HG03039 (cell line): ENCODE measurements at regions not wholly inside any gene's neighbourhood (a gene's known extent, or its start where the extent isn't known, plus 50 kb on each side); places are given as distances from the start of the nearest gene placed in this dataset.
"Not testable (repeated sequence)": the region's sequence is repeated elsewhere in the genome, so short reads cannot be mapped to it uniquely, and the experiment has no call there.

ENCODE experiments used
- ATAC-seq: cut with Tn5 transposase; IDR thresholded peaks from one replicate; pipeline ENCODE4 v1.9.1; 2021; ENCODE audit warnings: mild to moderate bottlenecking, moderate library complexity; ENCODE audit not compliant: unreplicated experiment

DNA sequence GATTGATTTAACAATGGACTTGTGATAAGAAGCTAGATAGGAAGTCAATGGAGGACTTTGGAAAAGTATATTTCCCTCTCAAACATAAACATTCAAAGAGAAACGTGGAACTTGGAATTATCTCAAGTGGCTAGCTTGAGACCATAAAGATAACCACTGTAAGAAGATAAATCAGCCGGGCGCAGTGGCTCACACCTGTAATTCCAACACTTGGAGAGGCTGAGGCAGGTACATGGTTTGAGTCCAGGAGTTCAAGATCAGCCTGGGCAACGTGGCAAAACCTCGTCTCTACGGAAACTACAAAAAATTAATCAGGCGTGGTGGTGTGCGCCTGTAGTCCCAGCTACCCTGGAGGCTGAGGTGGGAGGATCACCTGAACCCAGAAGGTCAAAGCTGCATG lies 405.9 kb upstream of the ACVR2A start:
- ATAC-seq = no peak

- ATAC-seq = no peak
Observed at GRCh38 chr2:147433822-147434221, 411.0 kb upstream of the ACVR2A start.

DNA sequence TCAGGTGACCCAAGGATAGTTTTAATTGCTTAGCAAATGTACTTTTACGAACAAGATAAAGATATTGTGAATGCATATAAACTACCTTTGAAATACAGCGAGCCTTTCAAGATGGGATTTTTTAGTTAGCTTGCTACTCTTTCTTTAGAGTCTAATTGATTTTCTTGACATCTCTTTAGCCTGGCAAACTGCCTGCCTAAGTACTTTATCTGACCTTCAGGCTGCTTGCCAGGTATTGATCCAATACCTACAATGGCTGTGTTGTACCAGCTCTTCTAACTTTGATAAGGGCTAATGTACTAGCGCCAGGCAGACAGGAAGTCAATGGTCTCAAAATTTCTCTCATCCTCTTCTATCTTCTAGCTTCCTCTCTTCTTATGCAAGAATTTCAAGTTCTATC lies 414.4 kb upstream of the ACVR2A start:
- no peak for ATAC-seq

DNA sequence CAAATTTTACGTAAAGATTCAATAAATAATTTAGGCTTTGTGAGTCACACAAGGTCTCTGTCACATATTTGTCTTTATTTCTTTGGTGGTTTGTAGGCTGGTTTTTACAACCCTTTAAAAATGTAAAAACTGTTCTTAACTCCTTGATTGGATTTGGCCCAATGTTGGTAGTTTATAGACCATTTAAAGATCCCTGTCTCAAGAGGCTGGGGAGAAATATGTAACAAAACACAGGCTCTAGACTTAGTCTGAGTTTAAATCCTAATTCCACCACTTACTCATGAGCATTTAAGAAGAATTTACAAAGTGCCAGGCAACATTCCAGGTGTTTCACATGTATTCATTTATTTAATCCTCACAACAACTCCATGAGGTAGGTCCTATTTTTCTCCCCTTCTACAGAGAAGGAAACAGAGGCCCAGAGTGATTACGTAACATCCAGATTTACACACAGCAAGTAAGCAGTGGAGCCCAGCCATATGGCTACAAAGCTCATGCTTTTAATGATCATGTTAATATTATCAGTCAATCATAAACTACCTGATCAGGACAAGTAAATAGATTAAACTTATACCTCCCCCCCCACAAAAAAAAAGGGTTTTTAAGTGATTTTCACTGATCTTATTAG lies 416.6 kb upstream of the ACVR2A start:
- ATAC-seq = no peak

- ATAC-seq = no peak
Observed at GRCh38 chr2:147425437-147426029, 419.3 kb upstream of the ACVR2A start.

DNA sequence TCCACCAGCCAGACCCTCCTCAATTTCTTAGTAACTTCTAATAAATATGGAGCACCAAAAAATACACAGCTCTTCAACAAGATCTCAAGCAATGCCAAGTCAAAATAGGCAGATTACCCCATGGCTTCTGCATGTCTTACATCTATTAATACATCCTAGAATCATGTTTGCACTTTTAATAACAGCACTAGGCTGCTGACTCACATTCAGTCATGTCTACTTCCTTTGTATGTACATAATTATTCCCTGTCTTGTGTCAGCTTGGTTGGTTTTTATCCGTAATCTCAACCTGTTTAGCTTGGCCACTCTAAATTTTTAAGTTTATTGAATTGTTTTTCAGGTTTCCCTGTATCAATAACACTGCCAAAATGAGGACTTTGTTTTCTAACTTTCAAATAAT lies 420.1 kb upstream of the ACVR2A start:
- ATAC-seq = no peak

GRCh38 chr2:147420947-147421675 lies 423.7 kb upstream of the ACVR2A start:
- no peak for ATAC-seq

GRCh38 chr2:147420517-147420916 lies 424.3 kb upstream of the ACVR2A start:
- ATAC-seq = no peak

DNA sequence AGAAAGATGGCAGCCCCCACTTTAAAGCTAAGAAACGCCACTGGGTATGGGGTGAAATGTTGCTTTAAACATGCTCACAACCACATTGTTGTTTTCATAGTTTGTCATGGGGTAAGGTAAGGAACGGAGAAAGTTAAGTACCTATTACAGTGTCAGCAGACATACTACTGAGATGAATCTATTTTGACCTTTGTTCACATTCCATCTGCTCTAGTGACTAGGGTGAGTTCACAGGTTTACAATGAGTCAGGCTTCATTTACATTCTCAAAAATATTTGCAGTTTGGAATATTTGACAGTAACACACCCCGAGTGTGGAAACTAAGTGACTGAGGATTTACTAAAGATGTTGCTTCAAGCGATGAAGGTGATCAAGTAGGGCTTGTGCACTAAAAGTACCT lies 428.7 kb upstream of the ACVR2A start:
- no peak for ATAC-seq

- ATAC-seq = not testable (repeated sequence)
Observed at GRCh38 chr2:147414656-147415055, 430.2 kb upstream of the ACVR2A start.

DNA sequence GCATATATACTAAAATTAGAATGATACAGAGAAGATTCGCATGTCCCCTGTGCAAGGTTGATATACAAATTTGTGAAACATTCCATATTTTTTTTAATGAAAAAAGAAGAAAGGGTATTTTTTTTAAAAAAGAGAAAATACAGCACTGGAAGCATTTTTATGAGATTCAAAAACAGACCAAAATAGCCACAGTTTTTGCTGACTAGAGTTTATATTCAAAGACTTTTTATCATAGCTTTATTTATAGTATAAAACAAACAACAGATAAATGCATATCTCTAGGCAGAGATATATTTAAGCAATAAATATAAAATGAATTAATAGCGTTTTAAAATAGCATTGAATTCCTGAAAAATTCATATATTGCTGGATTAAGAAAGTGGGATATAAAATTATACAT lies 436.5 kb upstream of the ACVR2A start:
- ATAC-seq = no peak

- no peak for ATAC-seq
Observed at GRCh38 chr2:147405651-147406050, 439.2 kb upstream of the ACVR2A start.

DNA sequence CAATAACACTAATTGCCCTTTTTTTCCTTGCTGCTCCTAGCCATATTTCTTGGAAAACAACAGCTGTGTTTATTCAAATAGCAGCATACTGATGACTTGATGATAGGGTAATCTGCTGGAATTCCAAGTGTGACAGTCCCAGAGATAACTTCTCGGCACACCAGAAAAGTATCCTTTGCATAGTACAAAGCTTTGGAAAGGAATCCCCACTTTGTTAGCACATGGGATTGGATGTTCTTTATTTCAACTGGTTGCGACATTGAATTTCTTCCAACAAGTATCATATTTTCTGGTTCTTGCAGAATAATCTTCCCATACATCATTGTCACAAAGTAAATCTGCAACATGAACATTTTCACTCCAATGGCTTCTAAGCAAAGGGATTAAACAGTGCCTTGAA lies 445.8 kb upstream of the ACVR2A start:
- no peak for ATAC-seq

GRCh38 chr2:147398301-147398700 lies 446.5 kb upstream of the ACVR2A start:
- no peak for ATAC-seq

DNA sequence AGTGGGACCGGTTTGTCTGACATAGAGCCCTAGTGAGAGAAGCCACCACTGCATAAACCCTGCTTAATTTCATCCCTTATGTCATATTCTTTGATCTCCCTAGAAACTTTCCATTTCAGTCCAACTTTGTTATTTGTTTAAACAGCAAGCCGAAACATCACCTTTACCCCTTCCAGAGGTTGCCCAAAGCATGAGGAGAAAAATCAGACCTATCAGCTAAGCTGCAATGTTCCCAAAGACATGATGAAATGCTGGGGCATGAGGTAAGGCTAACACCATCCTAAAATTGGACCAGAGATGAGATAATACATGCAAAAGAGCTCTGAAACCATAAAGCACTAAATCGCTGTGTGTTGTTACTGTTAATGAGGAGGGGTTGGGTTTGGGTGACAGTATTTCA lies 447.9 kb upstream of the ACVR2A start:
- no peak for ATAC-seq

DNA sequence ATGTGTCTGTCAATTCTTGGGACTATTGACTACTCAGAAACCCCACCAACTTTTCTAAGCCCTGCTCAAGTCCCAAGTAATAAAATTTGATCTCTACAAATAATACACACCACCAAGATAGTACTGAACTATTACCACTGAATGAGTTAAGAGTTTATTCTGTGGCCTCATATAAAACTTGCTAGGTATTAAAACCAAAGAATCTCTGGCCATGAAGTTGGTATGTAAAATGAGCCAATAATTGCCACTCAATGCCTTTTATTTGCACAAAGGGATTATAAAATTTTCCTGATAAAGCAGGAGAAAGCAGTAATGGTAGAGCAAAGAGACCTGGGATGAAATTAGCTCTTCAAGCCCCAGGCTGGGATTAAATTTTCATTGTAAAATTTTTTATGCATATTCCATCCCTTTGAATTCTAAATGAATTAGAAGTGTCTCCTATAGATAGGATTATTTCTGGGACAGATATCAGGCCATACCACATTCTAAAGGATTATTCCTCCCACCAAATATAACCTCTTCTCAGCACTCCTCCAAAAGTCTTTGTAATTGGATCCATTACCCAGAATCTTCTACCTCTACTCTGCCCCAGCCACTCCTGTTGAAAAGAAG lies 450.5 kb upstream of the ACVR2A start:
- no peak for ATAC-seq

DNA sequence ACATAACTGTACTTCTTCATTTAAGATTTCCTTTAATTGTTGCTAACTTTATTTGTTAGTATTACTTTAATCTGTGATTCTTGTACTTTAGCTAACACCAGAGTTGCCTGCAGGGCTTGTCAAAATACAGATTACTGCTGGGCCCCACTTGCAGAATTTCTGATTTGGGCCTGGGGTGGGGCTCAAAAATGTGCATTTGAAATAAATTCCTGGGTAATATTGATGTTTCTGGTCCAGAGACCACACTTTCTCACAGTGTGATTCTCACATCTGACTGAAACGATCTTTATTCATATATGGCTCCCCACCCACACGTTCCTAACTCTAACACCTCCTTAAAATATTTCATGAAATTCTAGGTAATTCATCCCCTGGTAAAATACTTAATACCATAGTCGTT lies 452.6 kb upstream of the ACVR2A start:
- ATAC-seq = no peak

- ATAC-seq = no peak
Observed at GRCh38 chr2:147390475-147390874, 454.4 kb upstream of the ACVR2A start.

DNA sequence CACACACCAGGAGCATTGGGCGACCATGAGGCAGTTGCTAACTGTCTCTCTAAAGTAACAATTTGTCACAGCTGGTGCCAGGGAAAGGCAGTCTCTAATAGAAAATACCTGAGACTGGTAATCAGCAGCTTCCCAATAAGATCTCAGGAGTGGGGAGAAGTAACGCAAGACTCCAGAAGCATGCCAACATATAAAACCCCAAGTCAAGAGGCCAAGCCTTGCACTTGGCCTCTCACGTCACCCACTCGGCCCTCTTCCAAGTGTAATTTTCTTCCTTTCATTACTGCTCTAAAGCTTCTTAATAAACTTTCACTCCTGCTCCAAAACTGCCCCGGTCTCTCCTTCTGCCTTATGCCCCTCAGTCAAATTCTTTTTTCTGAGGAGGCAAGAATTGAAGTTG lies 455.6 kb upstream of the ACVR2A start:
- no peak for ATAC-seq

GRCh38 chr2:147388217-147388616 lies 456.6 kb upstream of the ACVR2A start:
- no peak for ATAC-seq

- no peak for ATAC-seq
Observed at GRCh38 chr2:147386284-147386683, 458.5 kb upstream of the ACVR2A start.

DNA sequence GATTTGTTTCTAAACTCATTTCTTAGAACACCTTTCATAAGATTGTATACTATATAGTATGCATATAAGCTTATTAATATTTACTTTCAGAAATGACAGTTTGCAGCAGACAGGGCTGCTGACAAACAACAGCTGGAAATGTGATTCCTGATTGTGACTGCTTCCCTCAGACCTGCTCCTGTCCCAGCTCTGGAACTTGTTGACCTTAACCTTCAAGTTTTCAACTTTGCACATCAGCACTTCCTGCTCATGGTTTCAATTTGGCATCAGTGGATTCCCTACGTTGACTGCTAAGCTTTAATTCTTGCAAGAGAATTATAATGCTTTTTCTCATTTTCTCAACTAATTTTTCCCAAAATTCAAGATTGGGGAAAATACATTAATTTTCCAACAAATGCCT lies 459.2 kb upstream of the ACVR2A start:
- ATAC-seq = no peak
